ENCODE measurements at regions not wholly inside any gene's neighbourhood (a gene's known extent, or its start where the extent isn't known, plus 50 kb on each side); places are given as distances from the start of the nearest gene placed in this dataset.
"Not testable (repeated sequence)": the region's sequence is repeated elsewhere in the genome, so short reads cannot be mapped to it uniquely, and the experiment has no call there.

GRCh38 chr1:78301141-78301540 lies 189.6 kb upstream of the PTGFR start:
- Histone ChIP-seq H3K27me3 (ENCODE audit: control insufficient read depth in 2 of 2, insufficient read depth in 2 of 2, low read length in 2 of 2) (no peaks in the 10 kb centered on the region), H3K27ac (ENCODE audit: low read depth, low read length) (no peak overlapping the region), H3K9me3 (ENCODE audit: control insufficient read depth in 2 of 3, low read length in 3 of 3) (no peaks in the 10 kb centered on the region), H3K4me1 (ENCODE audit: control insufficient read depth in 2 of 2, insufficient read depth in 2 of 2, low read length in 2 of 2) (no peaks in the 10 kb centered on the region), H3K36me3 (ENCODE audit: control insufficient read depth in 2 of 3, insufficient read depth in 3 of 3, low read length in 3 of 3) (no peaks in the 10 kb centered on the region), H3K4me3 (ENCODE audit: low read length) (no peak overlapping the region)
- Mint-ChIP-seq H3K4me3 (no peak overlapping the region), H3K27ac (no peak overlapping the region), H3K9me3 (peaks cover 0 to 18% (median 5%) of the 10 kb centered on the region in 11 donors), H3K4me1 (no peaks in the 10 kb centered on the region), H3K36me3 (no peaks in the 10 kb centered on the region), H3K27me3 (peaks cover 0 to 12% (median 0%) of the 10 kb centered on the region in 5 donors)
- ATAC-seq (no peak), DNase-seq (no peak)
- CTCF ChIA-PET, result no interaction called here
- POLR2A ChIA-PET, result no interaction called here
- intact Hi-C loops (cut with micrococcal nuclease), result no loop called here

GRCh38 chr1:78303620-78304019 lies 187.2 kb upstream of the PTGFR start:
- H3K4me1 ChIP-seq (ENCODE audit: control insufficient read depth in 2 of 2, insufficient read depth in 2 of 2, low read length in 2 of 2), result no peaks in the 10 kb centered on the region
- H3K36me3 Mint-ChIP-seq, result no peaks in the 10 kb centered on the region
- ATAC-seq, result no peak
- H3K4me3 Mint-ChIP-seq, result no peak overlapping the region
- no peak overlapping the region for H3K27ac Mint-ChIP-seq
- no peak overlapping the region for H3K27ac ChIP-seq (ENCODE audit: low read depth, low read length)
- H3K9me3 Mint-ChIP-seq, result peaks cover 0 to 11% (median 4%) of the 10 kb centered on the region in 11 donors
- no peak overlapping the region for H3K4me3 ChIP-seq (ENCODE audit: low read length)
- H3K4me1 Mint-ChIP-seq, result no peaks in the 10 kb centered on the region
- no peaks in the 10 kb centered on the region for H3K9me3 ChIP-seq (ENCODE audit: control insufficient read depth in 2 of 3, low read length in 3 of 3)
- POLR2A ChIA-PET, result no interaction called here
- DNase-seq, result no peak
- no peaks in the 10 kb centered on the region for H3K27me3 ChIP-seq (ENCODE audit: control insufficient read depth in 2 of 2, insufficient read depth in 2 of 2, low read length in 2 of 2)
- H3K27me3 Mint-ChIP-seq, result peaks cover 0 to 21% (median 11%) of the 10 kb centered on the region in 5 donors
- no peaks in the 10 kb centered on the region for H3K36me3 ChIP-seq (ENCODE audit: control insufficient read depth in 2 of 3, insufficient read depth in 3 of 3, low read length in 3 of 3)
- intact Hi-C loops (cut with micrococcal nuclease), result no loop called here
- CTCF ChIA-PET, result no interaction called here

DNA sequence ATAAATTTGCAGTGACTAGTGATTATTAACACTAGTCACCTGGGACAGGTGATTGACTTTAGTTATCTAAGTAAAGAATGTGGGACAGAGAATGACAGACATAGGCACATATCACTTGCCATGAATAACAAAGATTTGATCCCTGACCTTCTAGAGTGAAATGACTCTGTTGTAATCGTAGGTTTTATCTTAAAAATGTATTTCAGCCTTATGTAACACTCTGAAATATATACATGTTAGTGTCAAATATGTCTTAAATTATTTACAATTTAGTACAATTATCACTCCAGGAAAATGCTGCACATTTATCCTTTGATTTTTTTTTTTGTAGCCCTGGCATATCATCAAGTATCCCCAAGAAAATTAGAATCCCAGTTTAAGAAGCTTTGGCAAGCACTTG lies 186.4 kb upstream of the PTGFR start:
- H3K9me3 Mint-ChIP-seq, result peaks cover 0 to 11% (median 4%) of the 10 kb centered on the region in 11 donors
- peaks cover 0 to 24% (median 11%) of the 10 kb centered on the region in 5 donors for H3K27me3 Mint-ChIP-seq
- intact Hi-C loops (cut with micrococcal nuclease), result no loop called here
- Histone ChIP-seq H3K4me3 (ENCODE audit: low read length) (no peak overlapping the region), H3K27ac (ENCODE audit: low read depth, low read length) (no peak overlapping the region), H3K36me3 (ENCODE audit: control insufficient read depth in 2 of 3, insufficient read depth in 3 of 3, low read length in 3 of 3) (no peaks in the 10 kb centered on the region), H3K4me1 (ENCODE audit: control insufficient read depth in 2 of 2, insufficient read depth in 2 of 2, low read length in 2 of 2) (no peaks in the 10 kb centered on the region), H3K27me3 (ENCODE audit: control insufficient read depth in 2 of 2, insufficient read depth in 2 of 2, low read length in 2 of 2) (no peaks in the 10 kb centered on the region), H3K9me3 (ENCODE audit: control insufficient read depth in 2 of 3, low read length in 3 of 3) (no peaks in the 10 kb centered on the region)
- no peak overlapping the region for H3K4me3 Mint-ChIP-seq
- POLR2A ChIA-PET, result no interaction called here
- H3K4me1 Mint-ChIP-seq, result no peaks in the 10 kb centered on the region
- no peak for DNase-seq
- no peaks in the 10 kb centered on the region for H3K36me3 Mint-ChIP-seq
- no peak overlapping the region for H3K27ac Mint-ChIP-seq
- ATAC-seq, result no peak
- CTCF ChIA-PET, result no interaction called here

DNA sequence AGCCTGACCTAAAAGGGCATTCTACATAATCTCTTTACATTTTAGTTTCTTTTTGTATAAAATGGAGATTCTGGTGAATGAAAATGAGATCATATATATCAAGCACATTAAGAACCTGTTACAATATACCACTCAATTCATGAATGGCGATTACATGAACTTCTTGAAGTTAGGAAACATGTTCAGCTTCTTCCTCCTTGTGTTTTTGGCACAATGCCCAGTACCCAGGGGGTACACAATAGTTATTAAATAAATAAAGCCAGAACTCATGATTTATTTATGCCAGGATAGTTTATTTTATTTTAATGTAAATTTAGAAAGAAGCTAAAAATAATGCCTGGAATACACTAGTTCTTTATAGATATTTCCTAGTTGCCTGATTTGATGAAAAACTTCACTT lies 186.0 kb upstream of the PTGFR start:
- no peaks in the 10 kb centered on the region for H3K4me1 ChIP-seq (ENCODE audit: control insufficient read depth in 2 of 2, insufficient read depth in 2 of 2, low read length in 2 of 2)
- H3K36me3 Mint-ChIP-seq, result no peaks in the 10 kb centered on the region
- no peak for ATAC-seq
- no peak overlapping the region for H3K27ac Mint-ChIP-seq
- no peak overlapping the region for H3K27ac ChIP-seq (ENCODE audit: low read depth, low read length)
- H3K27me3 Mint-ChIP-seq, result peaks cover 0 to 24% (median 11%) of the 10 kb centered on the region in 5 donors
- no peaks in the 10 kb centered on the region for H3K4me1 Mint-ChIP-seq
- DNase-seq, result no peak
- no peaks in the 10 kb centered on the region for H3K9me3 ChIP-seq (ENCODE audit: control insufficient read depth in 2 of 3, low read length in 3 of 3)
- H3K9me3 Mint-ChIP-seq, result peaks cover 0 to 11% (median 4%) of the 10 kb centered on the region in 11 donors
- no peaks in the 10 kb centered on the region for H3K36me3 ChIP-seq (ENCODE audit: control insufficient read depth in 2 of 3, insufficient read depth in 3 of 3, low read length in 3 of 3)
- intact Hi-C loops (cut with micrococcal nuclease), result no loop called here
- POLR2A ChIA-PET, result no interaction called here
- H3K4me3 ChIP-seq (ENCODE audit: low read length), result no peak overlapping the region
- H3K27me3 ChIP-seq (ENCODE audit: control insufficient read depth in 2 of 2, insufficient read depth in 2 of 2, low read length in 2 of 2), result no peaks in the 10 kb centered on the region
- no peak overlapping the region for H3K4me3 Mint-ChIP-seq
- CTCF ChIA-PET, result no interaction called here

DNA sequence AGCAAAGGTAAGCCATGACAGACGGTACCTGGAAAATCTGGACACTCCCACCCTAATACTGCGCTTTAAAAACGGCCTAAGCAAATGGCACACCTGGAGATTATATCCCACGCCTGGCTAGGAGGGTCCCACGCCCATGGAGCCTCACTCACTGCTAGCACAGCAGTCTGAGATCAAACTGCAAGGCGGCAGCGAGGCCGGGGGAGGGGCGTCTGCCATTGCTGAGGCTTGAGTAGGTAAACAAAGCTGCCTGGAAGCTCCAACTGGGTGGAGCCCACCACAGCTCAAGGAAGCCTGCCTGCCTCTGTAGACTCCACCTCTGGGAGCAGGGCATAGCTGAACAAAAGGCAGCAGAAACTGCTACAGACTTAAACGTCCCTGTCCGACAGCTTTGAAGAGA lies 180.5 kb upstream of the PTGFR start:
- H3K36me3 ChIP-seq (ENCODE audit: control insufficient read depth in 2 of 3, insufficient read depth in 3 of 3, low read length in 3 of 3); H3K4me3 ChIP-seq (ENCODE audit: low read length); H3K4me3 Mint-ChIP-seq; H3K9me3 ChIP-seq (ENCODE audit: control insufficient read depth in 2 of 3, low read length in 3 of 3); CTCF ChIA-PET; POLR2A ChIA-PET; ATAC-seq; H3K27ac Mint-ChIP-seq; intact Hi-C loops (cut with micrococcal nuclease); H3K4me1 Mint-ChIP-seq; H3K4me1 ChIP-seq (ENCODE audit: control insufficient read depth in 2 of 2, insufficient read depth in 2 of 2, low read length in 2 of 2); H3K27ac ChIP-seq (ENCODE audit: low read depth, low read length); H3K36me3 Mint-ChIP-seq; H3K27me3 ChIP-seq (ENCODE audit: control insufficient read depth in 2 of 2, insufficient read depth in 2 of 2, low read length in 2 of 2); DNase-seq: not testable (repeated sequence)
- Mint-ChIP-seq H3K27me3 (peaks cover 0 to 17% (median 11%) of the 10 kb centered on the region in 5 donors), H3K9me3 (peaks cover 0 to 11% (median 4%) of the 10 kb centered on the region in 11 donors)

- H3K27ac Mint-ChIP-seq, result no peak overlapping the region
- POLR2A ChIA-PET, result no interaction called here
- H3K9me3 Mint-ChIP-seq, result peaks cover 0 to 4% (median 0%) of the 10 kb centered on the region in 11 donors
- DNase-seq (no peak), ATAC-seq (no peak)
- Histone ChIP-seq H3K27ac (ENCODE audit: low read depth, low read length) (no peak overlapping the region), H3K36me3 (ENCODE audit: control insufficient read depth in 2 of 3, insufficient read depth in 3 of 3, low read length in 3 of 3) (no peaks in the 10 kb centered on the region), H3K9me3 (ENCODE audit: control insufficient read depth in 2 of 3, low read length in 3 of 3) (no peaks in the 10 kb centered on the region), H3K27me3 (ENCODE audit: control insufficient read depth in 2 of 2, insufficient read depth in 2 of 2, low read length in 2 of 2) (no peaks in the 10 kb centered on the region), H3K4me3 (ENCODE audit: low read length) (no peak overlapping the region), H3K4me1 (ENCODE audit: control insufficient read depth in 2 of 2, insufficient read depth in 2 of 2, low read length in 2 of 2) (no peaks in the 10 kb centered on the region)
- no peaks in the 10 kb centered on the region for H3K36me3 Mint-ChIP-seq
- H3K27me3 Mint-ChIP-seq, result no peaks in the 10 kb centered on the region
- CTCF ChIA-PET, result no interaction called here
- no peaks in the 10 kb centered on the region for H3K4me1 Mint-ChIP-seq
- H3K4me3 Mint-ChIP-seq, result no peak overlapping the region
- intact Hi-C loops (cut with micrococcal nuclease), result no loop called here
Measured at GRCh38 chr1:78318011-78318410, 172.8 kb upstream of the PTGFR start.

DNA sequence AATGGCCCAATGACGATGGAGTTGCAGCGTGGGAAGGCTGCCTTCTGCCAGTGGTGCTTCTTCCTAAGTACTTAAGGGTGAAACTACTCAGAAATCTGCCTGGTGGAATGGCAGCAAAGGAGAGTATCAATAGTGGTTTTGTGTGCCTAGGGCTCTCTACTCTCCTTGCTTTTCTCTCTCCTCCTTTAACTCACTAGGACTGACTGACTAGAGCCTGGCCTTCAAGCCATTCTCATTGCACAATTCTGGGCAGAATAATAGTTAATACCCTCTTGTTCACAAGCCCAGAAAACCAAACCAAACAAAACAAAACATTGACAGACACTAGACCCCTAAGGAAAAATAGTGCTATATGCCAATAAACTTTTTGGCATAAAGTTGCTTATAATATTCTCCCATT lies 171.2 kb upstream of the PTGFR start:
- Mint-ChIP-seq H3K4me3 (no peak overlapping the region), H3K9me3 (peaks cover 0 to 2% (median 0%) of the 10 kb centered on the region in 11 donors), H3K4me1 (no peaks in the 10 kb centered on the region), H3K27ac (no peak overlapping the region), H3K36me3 (no peaks in the 10 kb centered on the region), H3K27me3 (no peaks in the 10 kb centered on the region)
- H3K4me1 ChIP-seq (ENCODE audit: control insufficient read depth in 2 of 2, insufficient read depth in 2 of 2, low read length in 2 of 2), result no peaks in the 10 kb centered on the region
- H3K36me3 ChIP-seq (ENCODE audit: control insufficient read depth in 2 of 3, insufficient read depth in 3 of 3, low read length in 3 of 3), result no peaks in the 10 kb centered on the region
- ChIA-PET POLR2A (no interaction called here), CTCF (no interaction called here)
- ATAC-seq (no peak), DNase-seq (no peak)
- no peak overlapping the region for H3K27ac ChIP-seq (ENCODE audit: low read depth, low read length)
- no peaks in the 10 kb centered on the region for H3K9me3 ChIP-seq (ENCODE audit: control insufficient read depth in 2 of 3, low read length in 3 of 3)
- H3K4me3 ChIP-seq (ENCODE audit: low read length), result no peak overlapping the region
- H3K27me3 ChIP-seq (ENCODE audit: control insufficient read depth in 2 of 2, insufficient read depth in 2 of 2, low read length in 2 of 2), result no peaks in the 10 kb centered on the region
- intact Hi-C loops (cut with micrococcal nuclease), result no loop called here

All from naive thymus-derived CD4-positive, alpha-beta T cell (primary cell).